ENCODE measurements at regions not wholly inside any gene's neighbourhood (a gene's known extent, or its start where the extent isn't known, plus 50 kb on each side); places are given as distances from the start of the nearest gene placed in this dataset.

DNA sequence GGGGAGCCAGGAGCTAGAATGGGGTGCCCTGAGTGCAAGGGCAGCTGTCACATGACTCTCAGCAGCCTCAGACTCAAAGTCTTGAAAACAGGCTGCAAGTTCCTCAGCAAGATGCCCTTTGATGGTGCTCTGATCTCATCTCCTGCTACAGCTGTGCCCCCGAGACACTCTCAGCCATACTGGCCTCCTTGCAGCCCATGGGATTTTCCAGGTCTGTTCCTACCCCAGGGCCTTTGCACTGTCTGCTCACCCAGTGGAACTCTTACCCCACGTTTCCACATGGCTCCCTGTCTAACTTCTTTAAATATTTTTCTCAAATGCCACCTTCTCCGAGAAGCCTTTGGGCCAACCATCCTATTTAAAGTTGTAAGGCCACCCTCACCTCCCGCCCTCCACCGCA is 146.9 kb downstream of the C16orf95 start:
- no peaks in the 10 kb centered on the region for H3K9me3 ChIP-seq (ENCODE audit: low read depth, low read length, poor library complexity, severe bottlenecking)
- POLR2A ChIA-PET (ENCODE audit: low non-redundant PET), result no interaction called here
- no peak overlapping the region for H3K27ac ChIP-seq (ENCODE audit: low read depth, low read length, poor library complexity, severe bottlenecking)
- no peak for DNase-seq (ENCODE audit: low spot score)
- CTCF ChIA-PET, result no interaction called here
- BruUV-seq (replicated peaks), result no TSS peak
- intact Hi-C loops (cut with micrococcal nuclease; ENCODE audit: unreplicated experiment), result no loop called here
- H3K4me1 ChIP-seq (ENCODE audit: insufficient read depth, low read length, poor library complexity, severe bottlenecking), result no peaks in the 10 kb centered on the region
- no peak overlapping the region for H3K4me3 ChIP-seq (ENCODE audit: low read depth, low read length, poor library complexity, severe bottlenecking)
- no peaks in the 10 kb centered on the region for H3K36me3 ChIP-seq (ENCODE audit: insufficient read depth, low read length, poor library complexity, severe bottlenecking)
- H3K27me3 ChIP-seq (replicated peaks; ENCODE audit: insufficient read depth, low read depth, low read length, poor library complexity), result no peaks in the 10 kb centered on the region
- TF ChIP-seq, protein P1, sequence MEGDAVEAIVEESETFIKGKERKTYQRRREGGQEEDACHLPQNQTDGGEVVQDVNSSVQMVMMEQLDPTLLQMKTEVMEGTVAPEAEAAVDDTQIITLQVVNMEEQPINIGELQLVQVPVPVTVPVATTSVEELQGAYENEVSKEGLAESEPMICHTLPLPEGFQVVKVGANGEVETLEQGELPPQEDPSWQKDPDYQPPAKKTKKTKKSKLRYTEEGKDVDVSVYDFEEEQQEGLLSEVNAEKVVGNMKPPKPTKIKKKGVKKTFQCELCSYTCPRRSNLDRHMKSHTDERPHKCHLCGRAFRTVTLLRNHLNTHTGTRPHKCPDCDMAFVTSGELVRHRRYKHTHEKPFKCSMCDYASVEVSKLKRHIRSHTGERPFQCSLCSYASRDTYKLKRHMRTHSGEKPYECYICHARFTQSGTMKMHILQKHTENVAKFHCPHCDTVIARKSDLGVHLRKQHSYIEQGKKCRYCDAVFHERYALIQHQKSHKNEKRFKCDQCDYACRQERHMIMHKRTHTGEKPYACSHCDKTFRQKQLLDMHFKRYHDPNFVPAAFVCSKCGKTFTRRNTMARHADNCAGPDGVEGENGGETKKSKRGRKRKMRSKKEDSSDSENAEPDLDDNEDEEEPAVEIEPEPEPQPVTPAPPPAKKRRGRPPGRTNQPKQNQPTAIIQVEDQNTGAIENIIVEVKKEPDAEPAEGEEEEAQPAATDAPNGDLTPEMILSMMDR (conservative IDR thresholded peaks at IDR 0.05; ENCODE audit: low read depth, low read length), result no peak
- TF ChIP-seq EZH2 (IDR thresholded peaks at IDR 0.05; ENCODE audit: borderline replicate concordance, low read depth, low read length, poor library complexity, severe bottlenecking), result no peak

DNA sequence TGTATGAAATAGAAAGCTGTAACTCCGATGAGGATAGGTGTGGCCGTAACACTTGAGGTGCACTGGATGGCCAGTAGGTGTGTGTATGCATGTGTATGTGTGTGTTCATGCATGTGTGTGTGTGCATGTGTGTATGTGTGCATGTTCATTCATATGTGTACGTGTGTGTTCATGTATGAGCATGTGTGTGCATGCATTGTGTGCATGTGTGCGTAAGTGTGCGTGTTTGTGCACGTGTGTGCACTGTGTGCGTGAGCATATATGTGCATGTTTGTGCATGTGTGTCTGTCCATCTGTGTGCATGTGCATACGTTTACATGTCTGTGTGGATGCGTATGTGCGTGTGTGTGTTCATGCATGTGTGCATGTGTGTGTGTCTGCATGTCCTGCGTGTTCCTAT is 145.5 kb downstream of the C16orf95 start:
- no TSS peak for BruUV-seq (replicated peaks)
- TF ChIP-seq, protein P1 (conservative IDR thresholded peaks at IDR 0.05; ENCODE audit: low read depth, low read length), result no peak
- TF ChIP-seq EZH2 (IDR thresholded peaks at IDR 0.05; ENCODE audit: borderline replicate concordance, low read depth, low read length, poor library complexity, severe bottlenecking), result no peak
- DNase-seq (ENCODE audit: low spot score), result no peak
- CTCF ChIA-PET, result no interaction called here
- intact Hi-C loops (cut with micrococcal nuclease; ENCODE audit: unreplicated experiment), result no loop called here
- Histone ChIP-seq H3K27ac (ENCODE audit: low read depth, low read length, poor library complexity, severe bottlenecking) (no peak overlapping the region), H3K9me3 (ENCODE audit: low read depth, low read length, poor library complexity, severe bottlenecking) (no peaks in the 10 kb centered on the region), H3K4me3 (ENCODE audit: low read depth, low read length, poor library complexity, severe bottlenecking) (no peak overlapping the region), H3K27me3 (replicated peaks; ENCODE audit: insufficient read depth, low read depth, low read length, poor library complexity) (no peaks in the 10 kb centered on the region), H3K36me3 (ENCODE audit: insufficient read depth, low read length, poor library complexity, severe bottlenecking) (no peaks in the 10 kb centered on the region), H3K4me1 (ENCODE audit: insufficient read depth, low read length, poor library complexity, severe bottlenecking) (no peaks in the 10 kb centered on the region)
- POLR2A ChIA-PET (ENCODE audit: low non-redundant PET), result no interaction called here

DNA sequence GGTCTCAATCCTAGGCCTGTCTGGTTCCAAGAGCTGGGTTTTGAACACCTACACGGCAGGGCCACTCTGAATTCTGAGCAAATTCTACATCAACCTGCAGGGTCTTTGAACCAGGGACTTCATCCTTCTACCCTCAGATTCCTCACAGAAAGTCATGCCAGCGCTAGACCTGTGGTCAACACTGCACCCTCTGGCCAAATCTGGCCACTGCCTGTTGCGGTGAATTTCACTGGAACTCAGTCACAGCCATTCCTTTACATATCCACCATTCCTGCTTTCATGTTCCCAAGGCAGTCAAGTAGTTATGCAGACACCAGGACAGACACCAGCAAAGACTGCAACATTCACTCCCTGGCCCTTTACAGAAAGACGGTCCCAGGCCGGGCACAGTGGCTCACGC is 144.6 kb downstream of the C16orf95 start:
- intact Hi-C loops (cut with micrococcal nuclease; ENCODE audit: unreplicated experiment), result no loop called here
- BruUV-seq (replicated peaks), result no TSS peak
- H3K36me3 ChIP-seq (ENCODE audit: insufficient read depth, low read length, poor library complexity, severe bottlenecking), result no peaks in the 10 kb centered on the region
- H3K9me3 ChIP-seq (ENCODE audit: low read depth, low read length, poor library complexity, severe bottlenecking), result no peaks in the 10 kb centered on the region
- no peaks in the 10 kb centered on the region for H3K27me3 ChIP-seq (replicated peaks; ENCODE audit: insufficient read depth, low read depth, low read length, poor library complexity)
- TF ChIP-seq EZH2 (IDR thresholded peaks at IDR 0.05; ENCODE audit: borderline replicate concordance, low read depth, low read length, poor library complexity, severe bottlenecking), result no peak
- TF ChIP-seq, protein P1 (conservative IDR thresholded peaks at IDR 0.05; ENCODE audit: low read depth, low read length), result no peak
- H3K27ac ChIP-seq (ENCODE audit: low read depth, low read length, poor library complexity, severe bottlenecking), result no peak overlapping the region
- H3K4me1 ChIP-seq (ENCODE audit: insufficient read depth, low read length, poor library complexity, severe bottlenecking), result no peaks in the 10 kb centered on the region
- POLR2A ChIA-PET (ENCODE audit: low non-redundant PET), result no interaction called here
- CTCF ChIA-PET, result no interaction called here
- no peak overlapping the region for H3K4me3 ChIP-seq (ENCODE audit: low read depth, low read length, poor library complexity, severe bottlenecking)
- DNase-seq (ENCODE audit: low spot score), result no peak
